ENCODE measurements at regions not wholly inside any gene's neighbourhood (a gene's known extent, or its start where the extent isn't known, plus 50 kb on each side); places are given as distances from the start of the nearest gene placed in this dataset.
"Not testable (repeated sequence)": the region's sequence is repeated elsewhere in the genome, so short reads cannot be mapped to it uniquely, and the experiment has no call there.

- not testable (repeated sequence) for TF ChIP-seq POLR2A (IDR thresholded peaks at IDR 0.05; ENCODE audit: low read length); GATA1 (IDR thresholded peaks at IDR 0.05; ENCODE audit: low read depth, low read length)
Measured at GRCh38 chr2:87132577-87132976, 110.9 kb upstream of the PLGLB1 start.
